Suprapubic skin (tissue), 4 donors: ENCODE measurements at regions not wholly inside any gene's neighbourhood (a gene's known extent, or its start where the extent isn't known, plus 50 kb on each side); places are given as distances from the start of the nearest gene placed in this dataset.
"Not testable (repeated sequence)": the region's sequence is repeated elsewhere in the genome, so short reads cannot be mapped to it uniquely, and the experiment has no call there.

Source experiments
- DNase-seq, 2 donors: peaks; one replicate each; pipeline ENCODE4 v3.0.0-alpha.2; 2019; ENCODE audit warnings: low spot score in 2 of 2
- H3K27ac ChIP-seq: fragments of 200-600 bp; sonication (generic); one replicate; pipeline ENCODE4 v1.5.1; 2019
- H3K27me3 ChIP-seq: fragments of 200-600 bp; sonication (generic); one replicate; pipeline ENCODE4 v1.5.1; 2019
- H3K36me3 ChIP-seq: fragments of 200-600 bp; sonication (generic); one replicate; pipeline ENCODE4 v1.5.1; 2019
- H3K4me1 ChIP-seq: fragments of 200-600 bp; sonication (generic); one replicate; pipeline ENCODE4 v1.5.1; 2019
- H3K4me3 ChIP-seq: fragments of 200-600 bp; sonication (generic); one replicate; pipeline ENCODE4 v1.5.1; 2019; ENCODE audit warnings: mild to moderate bottlenecking
- H3K9me3 ChIP-seq: fragments of 200-600 bp; sonication (generic); one replicate; pipeline ENCODE4 v1.5.1; 2019
- EP300 ChIP-seq: sonication (generic); formaldehyde crosslinking; IDR thresholded peaks from one replicate; pipeline ENCODE4 v1.6.1; 2017; ENCODE audit warnings: antibody characterized with exemption
- POLR2A ChIP-seq, 2 donors: fragments of 450-650 bp; IDR thresholded peaks; one replicate each; pipeline ENCODE4 v1.6.1; 2017; ENCODE audit warnings: antibody characterized with exemption in 2 of 2, mild to moderate bottlenecking in 2 of 2, moderate library complexity in 2 of 2
- POLR2AphosphoS5 ChIP-seq, 3 donors: sonication (generic); formaldehyde crosslinking; IDR thresholded peaks; one replicate each; pipeline ENCODE4 v1.6.1; 2017; ENCODE audit warnings: antibody characterized with exemption in 3 of 3
- whole genome bisulfite sequencing: methylation state at CpG from one replicate; pipeline ENCODE4 v1.1.5; 2018; 5-methylcytosine and 5-hydroxymethylcytosine counted together
- TF ChIP-seq, protein P1 (sequence below), 2 donors: fragments of 200-600 bp in 1 of 2; fragments of 450-650 bp in 1 of 2; sonication (generic) in 1 of 2; IDR thresholded peaks; one replicate each; pipeline ENCODE4 v1.5.1; 2016 to 2019; ENCODE audit warnings: antibody characterized with exemption in 2 of 2, mild to moderate bottlenecking in 1 of 2, moderate library complexity in 1 of 2

GRCh38 chr15:69568173-69569009 lies 115.8 kb downstream of the RPLP1 start:
- Histone ChIP-seq H3K27ac (no peak overlapping the region), H3K4me1 (no peaks in the 10 kb centered on the region), H3K36me3 (no peaks in the 10 kb centered on the region), H3K27me3 (no peaks in the 10 kb centered on the region), H3K9me3 (no peaks in the 10 kb centered on the region), H3K4me3 (no peak overlapping the region)
- DNase-seq, result no peak
- WGBS, result 64% methylated on average over 8 of the region's 8 CpGs
- TF ChIP-seq POLR2A (IDR thresholded peaks at IDR 0.05) (no peak), POLR2AphosphoS5 (IDR thresholded peaks at IDR 0.05) (no peak), EP300 (no peak)
- TF ChIP-seq, protein P1, sequence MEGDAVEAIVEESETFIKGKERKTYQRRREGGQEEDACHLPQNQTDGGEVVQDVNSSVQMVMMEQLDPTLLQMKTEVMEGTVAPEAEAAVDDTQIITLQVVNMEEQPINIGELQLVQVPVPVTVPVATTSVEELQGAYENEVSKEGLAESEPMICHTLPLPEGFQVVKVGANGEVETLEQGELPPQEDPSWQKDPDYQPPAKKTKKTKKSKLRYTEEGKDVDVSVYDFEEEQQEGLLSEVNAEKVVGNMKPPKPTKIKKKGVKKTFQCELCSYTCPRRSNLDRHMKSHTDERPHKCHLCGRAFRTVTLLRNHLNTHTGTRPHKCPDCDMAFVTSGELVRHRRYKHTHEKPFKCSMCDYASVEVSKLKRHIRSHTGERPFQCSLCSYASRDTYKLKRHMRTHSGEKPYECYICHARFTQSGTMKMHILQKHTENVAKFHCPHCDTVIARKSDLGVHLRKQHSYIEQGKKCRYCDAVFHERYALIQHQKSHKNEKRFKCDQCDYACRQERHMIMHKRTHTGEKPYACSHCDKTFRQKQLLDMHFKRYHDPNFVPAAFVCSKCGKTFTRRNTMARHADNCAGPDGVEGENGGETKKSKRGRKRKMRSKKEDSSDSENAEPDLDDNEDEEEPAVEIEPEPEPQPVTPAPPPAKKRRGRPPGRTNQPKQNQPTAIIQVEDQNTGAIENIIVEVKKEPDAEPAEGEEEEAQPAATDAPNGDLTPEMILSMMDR (IDR thresholded peaks at IDR 0.05), result no peak

- Histone ChIP-seq H3K4me1 (no peaks in the 10 kb centered on the region), H3K36me3 (no peaks in the 10 kb centered on the region)
- DNase-seq, result no peak
Measured at GRCh38 chr15:69570454-69570853, 117.8 kb downstream of the RPLP1 start.

GRCh38 chr15:69570997-69571396 lies 118.4 kb downstream of the RPLP1 start:
- TF ChIP-seq, protein P1 (IDR thresholded peaks at IDR 0.05), result no peak
- TF ChIP-seq EP300 (no peak), POLR2A (IDR thresholded peaks at IDR 0.05) (no peak), POLR2AphosphoS5 (IDR thresholded peaks at IDR 0.05) (no peak)
- Histone ChIP-seq H3K4me1 (no peaks in the 10 kb centered on the region), H3K36me3 (no peaks in the 10 kb centered on the region), H3K4me3 (no peak overlapping the region), H3K27ac (no peak overlapping the region), H3K27me3 (no peaks in the 10 kb centered on the region), H3K9me3 (no peaks in the 10 kb centered on the region)
- WGBS, result 92% methylated on average over 5 of the region's 5 CpGs
- no peak for DNase-seq

More at GRCh38 chr15:69570454-69570853, 117.8 kb downstream of the RPLP1 start:
- H3K4me3 ChIP-seq, result no peak overlapping the region
- no peaks in the 10 kb centered on the region for H3K9me3 ChIP-seq
- no peaks in the 10 kb centered on the region for H3K27me3 ChIP-seq
- H3K27ac ChIP-seq, result no peak overlapping the region
- 83% methylated on average over 5 of the region's 5 CpGs for WGBS
- TF ChIP-seq EP300 (no peak), POLR2AphosphoS5 (IDR thresholded peaks at IDR 0.05) (no peak), POLR2A (IDR thresholded peaks at IDR 0.05) (no peak)
- TF ChIP-seq, protein P1 (IDR thresholded peaks at IDR 0.05), result no peak

DNA sequence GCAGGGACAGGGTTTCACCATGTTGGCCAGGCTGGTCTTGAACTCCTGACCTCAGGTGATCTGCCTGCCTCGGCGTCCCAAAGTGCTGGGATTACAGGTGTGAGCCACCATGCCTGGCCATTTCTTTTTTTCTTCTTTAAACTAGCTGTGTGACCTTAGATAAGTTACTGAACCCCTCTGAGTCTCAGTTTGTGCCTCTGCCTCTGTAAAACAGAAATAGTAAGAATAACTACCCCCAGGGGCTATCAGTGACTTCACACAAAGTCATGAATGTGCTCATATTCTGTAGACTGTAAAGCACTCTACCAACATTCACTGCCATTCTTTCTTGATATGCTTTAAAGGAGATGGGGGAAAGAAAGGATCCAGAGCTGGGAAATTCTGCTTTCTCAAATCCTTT lies 120.7 kb downstream of the RPLP1 start:
- not testable (repeated sequence) for H3K27ac ChIP-seq, H3K4me3 ChIP-seq, H3K36me3 ChIP-seq, DNase-seq, H3K27me3 ChIP-seq, H3K9me3 ChIP-seq, H3K4me1 ChIP-seq
- 97% methylated on average over 2 of the region's 2 CpGs for WGBS

GRCh38 chr15:69573815-69574475 lies 121.3 kb downstream of the RPLP1 start:
- Histone ChIP-seq H3K9me3 (no peaks in the 10 kb centered on the region), H3K4me1 (no peaks in the 10 kb centered on the region), H3K27ac (no peak overlapping the region), H3K4me3 (no peak overlapping the region), H3K36me3 (no peaks in the 10 kb centered on the region), H3K27me3 (no peaks in the 10 kb centered on the region)
- TF ChIP-seq POLR2AphosphoS5 (IDR thresholded peaks at IDR 0.05) (no peak), EP300 (no peak), POLR2A (IDR thresholded peaks at IDR 0.05) (no peak)
- TF ChIP-seq, protein P1 (IDR thresholded peaks at IDR 0.05), result no peak
- no peak for DNase-seq
- 75% methylated on average over 13 of the region's 13 CpGs for WGBS
